NCI-H1417 (cell line): ENCODE measurements at regions not wholly inside any gene's neighbourhood (a gene's known extent, or its start where the extent isn't known, plus 50 kb on each side); places are given as distances from the start of the nearest gene placed in this dataset.

Experiments
- DNase-seq, 3 experiments: peaks; one replicate each; lab custom pipeline; 2025; lab: John Stamatoyannopoulos, UW

DNA sequence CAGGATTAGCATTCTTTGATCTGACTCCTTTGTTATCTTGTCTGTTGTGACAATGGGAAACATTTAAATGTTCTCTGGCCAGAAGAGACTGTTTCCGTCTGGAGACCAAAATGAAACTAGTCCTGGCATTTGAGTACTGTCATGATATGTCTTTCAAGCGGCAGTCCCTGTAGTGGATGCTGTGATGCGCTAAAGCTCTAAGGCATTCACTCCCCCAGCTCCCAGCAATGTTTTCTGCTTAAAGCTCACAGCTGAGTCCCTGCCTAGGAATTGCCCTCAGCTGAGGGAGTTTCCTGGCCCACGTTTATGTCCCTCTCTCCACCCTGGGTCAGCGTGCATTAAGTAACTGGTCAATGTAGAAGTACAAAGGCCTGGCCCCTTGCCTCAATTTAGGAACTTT, 109.4 kb downstream of the UCHL5 start:
- no peak for DNase-seq

GRCh38 chr1:192950926-192951325, 108.2 kb downstream of the UCHL5 start:
- DNase-seq: no peak

DNA sequence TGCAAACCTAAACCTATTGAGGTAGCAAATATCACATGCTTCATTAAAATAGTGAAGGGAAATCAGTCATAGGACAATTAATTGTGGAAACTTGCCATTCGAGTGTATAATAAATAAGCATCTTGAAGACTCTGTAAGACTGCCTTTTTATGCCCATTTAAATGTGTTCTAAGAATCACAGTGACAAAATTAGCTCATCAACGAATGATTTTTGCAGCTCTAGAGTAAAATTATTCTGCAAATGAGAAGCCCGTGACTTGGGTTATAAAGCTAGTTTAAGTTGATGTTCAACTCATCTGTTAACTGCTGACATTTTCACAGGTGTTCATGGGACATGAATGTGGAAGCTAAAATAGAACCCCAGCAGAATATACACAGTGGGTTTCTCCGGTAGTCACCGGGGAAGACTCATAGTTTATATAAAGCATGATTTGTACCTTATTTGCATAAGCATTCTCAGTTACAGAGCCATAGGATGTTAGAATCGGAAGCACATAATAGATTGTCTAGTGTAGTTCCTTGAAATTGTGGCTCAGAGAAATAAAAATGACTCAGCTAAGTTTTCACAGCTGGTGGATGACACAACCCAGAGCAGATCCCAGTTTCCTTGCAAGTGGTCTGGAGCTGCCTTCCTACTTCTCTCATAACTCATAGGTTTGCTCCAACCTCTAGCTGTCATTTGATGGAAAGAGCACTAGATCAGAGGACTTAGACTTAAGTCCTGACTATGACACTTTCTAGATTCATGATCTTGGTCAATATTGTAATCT, 107.3 kb downstream of the UCHL5 start:
- DNase-seq: no peak

DNA sequence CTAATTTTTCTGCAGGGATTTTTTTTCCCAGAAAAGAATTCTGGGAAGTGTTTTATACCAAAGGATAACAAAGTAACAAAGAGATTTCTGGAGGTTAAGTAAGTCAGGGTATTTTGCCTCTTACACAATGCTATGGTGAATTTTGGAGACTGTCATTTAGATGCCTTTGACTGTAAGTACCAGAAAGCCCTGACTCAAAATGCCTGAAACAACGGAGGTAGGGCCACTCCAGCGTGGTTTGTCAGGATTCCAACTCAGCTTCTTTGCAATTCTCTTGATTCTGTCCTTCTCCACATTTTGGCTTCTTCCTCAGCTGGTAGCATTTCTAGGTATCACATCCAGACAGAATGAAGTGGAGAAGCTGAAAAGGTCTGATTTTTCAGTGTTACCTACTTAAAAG, 106.5 kb downstream of the UCHL5 start:
- no peak for DNase-seq

GRCh38 chr1:192954705-192955265, 104.4 kb downstream of the UCHL5 start:
- peak in 2 of 3 experiments; percentile 11 to 18 for DNase-seq

GRCh38 chr1:192958350-192958749, 100.8 kb downstream of the UCHL5 start:
- no peak for DNase-seq

GRCh38 chr1:192958871-192959270, 100.3 kb downstream of the UCHL5 start:
- DNase-seq: no peak

DNA sequence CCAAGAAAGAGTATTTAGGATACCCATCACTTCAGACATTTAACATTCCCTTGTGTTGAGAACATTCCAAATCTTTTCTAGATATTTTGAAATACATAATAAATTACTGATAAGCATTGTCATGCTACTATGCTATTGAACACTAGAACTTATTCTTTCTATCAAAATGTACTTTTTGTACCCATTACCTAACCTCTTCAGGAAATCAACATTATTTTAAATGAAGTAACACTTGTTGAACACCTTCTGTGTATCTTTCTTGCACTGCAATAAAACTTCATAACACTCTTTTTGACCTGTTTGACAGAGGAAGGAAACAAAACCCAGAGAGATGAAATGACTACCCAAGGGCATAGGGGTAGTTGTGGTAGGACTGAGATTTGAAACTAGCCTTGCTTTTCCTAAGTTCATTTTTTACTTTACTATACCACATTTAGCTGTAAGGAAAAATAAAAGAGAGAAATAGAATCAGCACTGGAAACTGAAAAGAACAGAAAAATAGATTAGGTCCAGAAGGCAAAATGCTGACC, 99.4 kb downstream of the UCHL5 start:
- no peak for DNase-seq
